IPS DF 6.9 (cell line): ENCODE measurements at regions not wholly inside any gene's neighbourhood (a gene's known extent, or its start where the extent isn't known, plus 50 kb on each side); places are given as distances from the start of the nearest gene placed in this dataset.
A peak's percentile ranks its signal among the peaks of the same experiment; 100 is the strongest.

Experiments used
- DNase-seq: peaks from one replicate; pipeline ENCODE4 v3.0.0-alpha.2; 2013; ENCODE audit warnings: low read depth, low spot score
- H3K27ac ChIP-seq: one replicate; pipeline ENCODE4 v1.5.1; 2013; ENCODE audit warnings: low read length, control low read depth
- H3K27me3 ChIP-seq: 2 replicates; pipeline ENCODE4 v1.6.1; 2013; ENCODE audit warnings: mild to moderate bottlenecking, low read length; ENCODE audit not compliant: control insufficient read depth, insufficient read depth
- H3K36me3 ChIP-seq: 2 replicates; pipeline ENCODE4 v1.6.1; 2013; ENCODE audit warnings: low read length; ENCODE audit not compliant: control insufficient read depth, insufficient read depth
- H3K4me1 ChIP-seq: 2 replicates; pipeline ENCODE4 v1.6.1; 2013; ENCODE audit warnings: low read length; ENCODE audit not compliant: control insufficient read depth, insufficient read depth
- H3K4me3 ChIP-seq: 2 replicates; pipeline ENCODE4 v1.5.1; 2013; ENCODE audit warnings: mild to moderate bottlenecking, low read length
- H3K9me3 ChIP-seq: 2 replicates; pipeline ENCODE4 v1.6.1; 2013; ENCODE audit warnings: low read length, inconsistent platforms; ENCODE audit not compliant: control insufficient read depth, insufficient read depth
- WGBS: extraction: QIAGEN DNeasy Blood & Tissue Kit; methylation state at CpG from one replicate; pipeline ENCODE4 v1.1.7; 2013; ENCODE audit warnings: mixed read lengths, missing lambda C conversion rate; ENCODE audit not compliant: insufficient read length, insufficient coverage; 5-methylcytosine and 5-hydroxymethylcytosine counted together

DNA sequence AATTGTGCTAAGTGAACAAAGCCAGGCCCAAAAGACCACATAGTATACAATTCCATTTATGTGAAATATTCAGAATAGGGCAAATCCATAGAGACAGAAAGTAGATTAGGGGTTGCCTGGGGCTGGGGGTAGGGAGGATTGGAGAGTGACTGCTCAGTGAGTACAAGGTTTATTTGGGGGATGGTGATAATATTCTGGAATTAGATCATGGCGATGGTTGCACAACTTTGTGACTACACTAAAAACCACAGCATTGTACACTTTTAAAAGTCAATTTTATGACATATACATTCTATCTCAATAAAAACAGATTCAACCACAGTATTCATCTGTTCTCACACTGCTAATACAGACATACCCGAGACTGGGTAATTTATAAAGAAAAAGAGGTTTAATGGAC is 68.7 kb upstream of the MAP1LC3B2 start:
- Histone ChIP-seq H3K27me3 (no peaks in the 10 kb centered on the region), H3K9me3 (no peaks in the 10 kb centered on the region), H3K4me1 (no peaks in the 10 kb centered on the region), H3K4me3 (no peak overlapping the region), H3K27ac (no peak overlapping the region), H3K36me3 (no peaks in the 10 kb centered on the region)
- no CpG with 5 or more reads among the region's 2 CpGs for WGBS
- DNase-seq: no peak

DNA sequence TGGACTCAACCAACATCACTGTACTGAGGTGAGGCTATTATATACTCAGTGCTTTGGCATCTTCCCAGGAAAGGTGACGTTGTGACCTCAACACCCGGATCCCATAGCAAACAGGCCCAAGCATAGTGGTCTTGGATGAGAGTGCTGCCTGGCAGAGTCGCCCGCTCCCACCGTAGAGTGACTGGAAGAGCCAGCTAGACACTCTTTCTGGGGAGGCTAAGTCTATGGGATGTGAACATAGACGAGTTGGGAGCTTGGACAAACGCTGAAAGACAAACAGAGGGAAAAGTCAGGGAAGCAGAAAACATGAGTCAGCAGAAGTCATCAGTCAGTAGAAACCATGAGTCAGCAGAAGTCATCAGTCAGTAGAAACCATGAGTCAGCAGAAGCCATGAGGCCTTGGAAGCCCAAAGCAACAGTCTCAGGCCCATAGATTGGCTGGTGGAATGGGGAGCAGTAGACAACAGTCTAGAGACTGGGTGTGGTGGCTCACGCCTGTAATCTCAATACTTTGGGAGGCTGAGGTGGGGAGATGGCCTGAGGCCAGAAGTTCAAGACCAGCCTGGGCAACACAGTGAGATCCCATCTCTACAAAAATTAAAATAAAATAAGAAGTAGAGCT is 66.4 kb upstream of the MAP1LC3B2 start:
- Histone ChIP-seq H3K27me3 (no peaks in the 10 kb centered on the region), H3K9me3 (no peaks in the 10 kb centered on the region), H3K4me3 (no peak overlapping the region), H3K4me1 (no peaks in the 10 kb centered on the region), H3K36me3 (no peaks in the 10 kb centered on the region), H3K27ac (no peak overlapping the region)
- no CpG with 5 or more reads among the region's 8 CpGs for WGBS
- DNase-seq: no peak

DNA sequence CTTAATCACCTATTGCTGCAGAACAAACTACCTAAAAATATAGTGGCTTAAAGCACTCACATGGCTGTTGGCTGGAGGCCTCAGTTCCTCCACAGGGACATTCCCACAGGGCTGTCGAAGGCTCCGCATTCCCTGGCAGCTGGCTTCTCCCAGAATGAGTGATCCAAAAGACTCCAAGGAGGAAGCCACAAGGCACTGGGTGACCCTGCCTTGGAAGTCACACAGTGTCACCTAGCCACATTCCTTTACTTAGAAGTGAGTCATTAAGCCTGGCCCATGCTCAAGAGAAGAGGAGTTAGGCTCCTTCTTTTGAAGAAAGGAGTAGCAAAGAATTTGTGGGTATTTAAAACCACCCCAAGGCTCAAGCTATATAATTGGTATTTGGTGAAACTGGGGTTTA is 63.9 kb upstream of the MAP1LC3B2 start:
- no CpG with 5 or more reads among the region's 2 CpGs for WGBS

DNA sequence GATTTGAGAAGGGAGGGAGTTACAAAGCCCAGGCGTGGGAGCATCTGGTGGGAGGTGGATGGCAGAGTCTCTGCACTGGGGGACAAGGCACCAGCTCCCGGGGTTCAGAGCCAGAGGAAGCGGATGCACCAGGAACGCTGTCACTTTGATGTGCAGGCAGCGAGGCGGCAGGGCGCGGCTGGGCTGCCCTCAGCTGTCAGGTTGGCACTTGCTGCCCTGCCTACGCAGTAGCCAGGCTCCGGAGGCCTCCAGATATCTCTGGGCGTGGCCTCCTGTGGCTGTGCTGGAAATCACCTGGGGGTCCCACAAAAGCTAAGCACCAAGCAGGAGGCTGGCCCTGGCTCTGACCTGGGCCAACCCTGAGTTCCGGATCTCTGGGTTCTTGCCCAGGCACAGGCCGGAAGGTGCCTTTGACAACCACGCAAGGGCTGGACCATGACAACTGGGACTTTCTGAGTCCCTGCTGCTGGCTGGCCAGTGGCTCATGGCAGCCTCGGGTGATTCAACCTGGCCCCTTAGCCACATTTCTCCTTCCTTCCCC is 62.1 kb upstream of the MAP1LC3B2 start:
- no peaks in the 10 kb centered on the region for H3K9me3 ChIP-seq
- no peak overlapping the region for H3K27ac ChIP-seq
- no CpG with 5 or more reads among the region's 15 CpGs for WGBS
- H3K4me3 ChIP-seq: no peak overlapping the region
- no peaks in the 10 kb centered on the region for H3K27me3 ChIP-seq
- no peak for DNase-seq
- no peaks in the 10 kb centered on the region for H3K36me3 ChIP-seq
- no peaks in the 10 kb centered on the region for H3K4me1 ChIP-seq

More for the DNA sequence above, 63.9 kb upstream of the MAP1LC3B2 start:
- no peaks in the 10 kb centered on the region for H3K36me3 ChIP-seq
- H3K27me3 ChIP-seq: no peaks in the 10 kb centered on the region
- no peaks in the 10 kb centered on the region for H3K4me1 ChIP-seq
- no peak overlapping the region for H3K4me3 ChIP-seq
- no peaks in the 10 kb centered on the region for H3K9me3 ChIP-seq
- DNase-seq: no peak
- H3K27ac ChIP-seq: no peak overlapping the region

DNA sequence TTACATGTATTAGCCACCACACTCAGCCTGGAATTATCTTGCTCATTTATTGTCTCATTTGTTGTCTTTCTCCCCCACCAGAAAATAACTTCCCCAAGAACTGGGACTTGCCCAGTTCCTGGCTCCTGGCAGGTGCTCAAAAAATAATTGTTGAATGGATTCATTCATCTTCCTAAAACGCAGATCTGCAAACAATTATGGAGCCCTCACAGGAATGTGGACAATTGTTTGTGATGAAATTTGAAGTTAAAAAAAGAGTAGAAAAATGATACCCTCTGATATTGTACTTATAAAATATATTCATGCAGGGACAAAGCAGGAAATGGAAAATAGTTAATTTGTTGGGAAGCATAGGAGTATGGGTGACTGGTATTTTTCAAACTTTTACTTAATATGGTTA is 60.7 kb upstream of the MAP1LC3B2 start:
- no CpG with 5 or more reads among the region's 1 CpG for WGBS
- no peak overlapping the region for H3K4me3 ChIP-seq
- H3K9me3 ChIP-seq: no peaks in the 10 kb centered on the region
- no peaks in the 10 kb centered on the region for H3K27me3 ChIP-seq
- H3K4me1 ChIP-seq: no peaks in the 10 kb centered on the region
- no peaks in the 10 kb centered on the region for H3K36me3 ChIP-seq
- DNase-seq: no peak
- H3K27ac ChIP-seq: no peak overlapping the region

DNA sequence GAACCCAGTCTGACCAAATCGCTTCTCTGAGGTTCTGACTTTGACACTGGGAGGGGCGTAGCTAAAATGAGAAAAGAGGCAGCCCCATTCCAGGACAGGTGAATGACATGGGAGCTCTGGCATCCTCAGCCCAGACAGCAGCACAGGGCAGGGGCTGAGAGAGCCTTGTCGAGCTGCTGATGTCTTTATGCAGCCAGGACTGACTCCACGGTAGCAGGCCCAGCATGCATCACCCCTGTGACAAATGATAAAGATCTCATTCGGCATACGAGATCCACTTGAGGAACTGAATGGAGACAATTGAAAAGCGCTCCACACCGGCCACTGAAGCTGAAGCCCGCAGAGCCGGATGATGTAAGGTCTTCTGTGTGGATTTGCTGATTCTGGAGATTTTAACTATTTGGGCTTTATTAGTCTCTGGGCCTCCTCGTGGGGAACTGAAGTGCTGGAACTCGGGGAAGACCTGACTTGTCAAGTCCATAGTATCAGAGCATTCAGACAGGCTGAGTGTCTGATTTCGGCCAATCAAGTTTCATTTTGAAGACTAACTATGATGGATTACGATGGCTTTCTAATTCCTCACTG is 56.9 kb upstream of the MAP1LC3B2 start:
- Histone ChIP-seq H3K27me3 (no peaks in the 10 kb centered on the region), H3K27ac (no peak overlapping the region), H3K4me1 (no peaks in the 10 kb centered on the region; the same call in 1 of the 2 replicates), H3K36me3 (no peaks in the 10 kb centered on the region), H3K4me3 (no peak overlapping the region), H3K9me3 (no peaks in the 10 kb centered on the region)
- DNase-seq: no peak
- WGBS: no CpG with 5 or more reads among the region's 14 CpGs

DNA sequence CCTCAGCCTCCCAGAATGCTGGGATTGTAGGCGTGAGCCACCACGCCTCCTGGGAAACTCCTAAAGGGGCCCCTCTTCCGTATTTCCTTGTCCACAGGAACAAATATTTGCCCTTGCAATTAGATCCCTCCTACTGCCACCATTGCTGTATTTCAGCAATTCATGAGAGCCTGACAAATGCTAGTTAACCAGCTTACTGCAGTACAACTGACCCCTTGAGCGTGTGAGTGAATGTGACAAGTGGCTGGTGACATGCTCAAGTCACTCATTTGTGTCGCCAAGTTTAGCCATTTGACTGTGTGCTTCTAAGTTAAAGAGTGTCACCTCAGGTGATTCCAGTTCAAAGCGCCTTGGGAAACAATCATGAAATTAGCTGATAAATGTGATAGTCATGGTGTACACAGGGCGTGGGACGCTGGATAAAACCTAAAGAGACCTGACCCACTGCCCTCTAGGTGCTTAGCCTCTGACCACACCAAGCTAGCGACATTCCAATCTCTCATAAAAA is 56.1 kb upstream of the MAP1LC3B2 start:
- Histone ChIP-seq H3K4me1 (peaks cover 3% of the 10 kb centered on the region; the same call in 1 of the 2 replicates), H3K36me3 (no peaks in the 10 kb centered on the region), H3K27me3 (no peaks in the 10 kb centered on the region), H3K9me3 (no peaks in the 10 kb centered on the region), H3K4me3 (no peak overlapping the region), H3K27ac (no peak overlapping the region)
- DNase-seq: no peak
- WGBS: no CpG with 5 or more reads among the region's 9 CpGs

DNA sequence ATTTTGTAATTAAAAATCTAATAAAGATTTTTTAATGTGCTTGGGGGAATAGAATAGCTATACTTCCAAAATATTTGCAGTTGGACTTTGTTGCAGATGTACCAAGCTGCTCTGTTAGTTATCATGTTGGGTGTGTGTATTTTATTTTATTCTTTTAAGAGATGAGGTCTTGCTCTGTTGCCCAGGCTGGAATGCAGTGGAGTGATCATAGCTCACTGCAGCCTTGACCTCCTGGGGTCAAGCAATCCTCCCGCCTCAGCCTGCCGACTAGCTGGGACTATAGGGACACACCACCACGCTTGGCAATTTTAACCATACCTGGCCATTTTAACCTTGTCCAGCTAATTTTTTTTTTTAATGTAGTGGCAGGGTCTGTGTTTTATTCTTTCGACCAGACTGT is 54.7 kb upstream of the MAP1LC3B2 start:
- DNase-seq: no peak
- H3K4me1 ChIP-seq: peaks cover 3% of the 10 kb centered on the region; the same call in 1 of the 2 replicates
- no peaks in the 10 kb centered on the region for H3K9me3 ChIP-seq
- no peak overlapping the region for H3K4me3 ChIP-seq
- WGBS: no CpG with 5 or more reads among the region's 4 CpGs
- H3K36me3 ChIP-seq: no peaks in the 10 kb centered on the region
- H3K27me3 ChIP-seq: no peaks in the 10 kb centered on the region
- no peak overlapping the region for H3K27ac ChIP-seq

DNA sequence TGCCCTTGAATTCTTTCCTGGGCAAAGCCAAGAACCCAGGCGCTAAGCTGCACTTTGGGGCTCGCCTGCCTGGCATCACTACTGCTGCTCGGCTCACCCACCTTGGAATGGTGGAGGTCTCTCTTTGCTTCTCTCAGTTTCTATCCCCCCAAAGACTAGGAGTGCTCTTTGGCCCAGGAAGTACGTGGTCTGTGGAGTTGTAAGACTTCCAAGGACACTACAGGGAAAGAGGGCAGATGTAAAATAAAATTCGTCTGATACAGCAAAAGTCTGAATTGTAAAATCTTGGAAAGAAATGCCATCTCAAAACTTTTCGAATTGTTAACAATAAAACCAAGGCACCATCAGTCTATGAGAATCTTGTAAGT is 52.5 kb upstream of the MAP1LC3B2 start:
- Histone ChIP-seq H3K27ac (no peak overlapping the region), H3K9me3 (no peaks in the 10 kb centered on the region), H3K4me1 (peaks cover 3% of the 10 kb centered on the region; the same call in 1 of the 2 replicates), H3K27me3 (no peaks in the 10 kb centered on the region), H3K4me3 (no peak overlapping the region), H3K36me3 (no peaks in the 10 kb centered on the region)
- no peak for DNase-seq
- WGBS: no CpG with 5 or more reads among the region's 6 CpGs

DNA sequence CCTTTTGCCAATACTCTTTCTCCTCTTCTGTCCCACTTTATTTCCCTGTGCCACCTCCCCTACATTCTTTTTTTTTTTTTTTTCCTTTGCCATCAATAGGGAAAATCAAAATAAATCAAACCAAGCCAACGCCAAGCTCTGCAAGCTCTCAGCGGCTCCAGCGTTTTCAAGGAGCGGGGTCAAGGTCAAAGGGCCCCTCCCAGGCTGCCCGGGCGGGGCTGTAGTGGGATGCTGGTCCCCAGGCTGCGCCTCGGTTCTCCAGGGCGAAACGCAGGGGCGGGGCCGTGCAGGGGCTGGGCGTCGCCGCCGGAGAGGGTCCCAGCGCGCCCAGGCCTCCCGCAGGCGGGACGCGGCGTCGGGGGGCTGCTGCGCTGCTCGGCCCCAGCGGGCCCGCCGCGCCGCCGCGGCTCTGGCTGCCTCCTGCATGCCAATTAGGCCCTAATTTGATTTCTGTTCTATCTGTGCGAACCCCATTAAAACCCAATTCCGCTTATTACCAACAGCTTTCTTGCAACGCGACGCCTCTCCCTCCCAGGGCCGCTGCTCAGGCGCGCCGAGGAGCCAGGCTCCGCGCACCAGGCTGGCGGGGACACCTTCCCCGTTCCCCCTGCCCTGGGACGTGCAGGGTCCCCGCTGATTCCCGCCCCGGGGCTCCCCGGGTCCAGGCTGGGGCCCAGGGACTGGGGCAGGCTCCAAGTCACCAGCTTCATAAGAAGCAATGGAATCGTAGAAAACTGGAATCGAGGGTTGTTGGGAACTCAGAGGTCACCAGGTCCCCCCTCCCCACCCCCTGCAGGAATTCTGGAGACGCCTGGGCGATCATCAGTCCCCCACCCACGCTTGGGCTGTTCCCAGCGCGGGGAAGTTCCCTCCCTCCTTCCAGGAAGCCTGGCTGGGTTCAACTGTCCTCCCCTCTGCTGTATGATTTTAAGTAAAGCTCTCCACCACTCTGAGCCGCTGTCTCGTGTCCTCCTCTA is 50.7 kb upstream of the MAP1LC3B2 start:
- no CpG with 5 or more reads among the region's 60 CpGs for WGBS
- DNase-seq: no peak
- Histone ChIP-seq H3K4me1 (peaks cover 3% of the 10 kb centered on the region; the same call in 1 of the 2 replicates), H3K27me3 (no peaks in the 10 kb centered on the region), H3K36me3 (no peaks in the 10 kb centered on the region), H3K4me3 (peak overlapping the region; percentile 69), H3K9me3 (no peaks in the 10 kb centered on the region), H3K27ac (no peak overlapping the region)
